Neuronal stem cell (in vitro differentiated cells): ENCODE measurements at regions not wholly inside any gene's neighbourhood (a gene's known extent, or its start where the extent isn't known, plus 50 kb on each side); places are given as distances from the start of the nearest gene placed in this dataset.

ENCODE experiments used
- DNase-seq: peaks from one replicate; pipeline ENCODE4 v3.0.0-alpha.2; 2013; ENCODE audit warnings: low spot score
- H2AFZ ChIP-seq: one replicate; pipeline ENCODE4 v1.6.1; 2013; ENCODE audit warnings: mild to moderate bottlenecking, low read length, inconsistent platforms
- H2AK5ac ChIP-seq: 2 replicates; pipeline ENCODE4 v1.6.1; 2013; ENCODE audit warnings: low read depth, mild to moderate bottlenecking, inconsistent platforms, low read length, moderate library complexity, mixed read lengths
- H2BK120ac ChIP-seq: 2 replicates; pipeline ENCODE4 v1.6.1; 2013; ENCODE audit warnings: low read depth, mild to moderate bottlenecking, inconsistent platforms, low read length, moderate library complexity, mixed read lengths
- H2BK12ac ChIP-seq: one replicate; pipeline ENCODE4 v1.6.1; 2013; ENCODE audit warnings: low read length, inconsistent platforms
- H2BK15ac ChIP-seq: 2 replicates; pipeline ENCODE4 v1.6.1; 2013; ENCODE audit warnings: mild to moderate bottlenecking, low read length, inconsistent platforms, mixed read lengths
- H2BK5ac ChIP-seq: one replicate; pipeline ENCODE4 v1.6.1; 2013; ENCODE audit warnings: inconsistent platforms, mild to moderate bottlenecking, low read length, moderate library complexity
- H3K14ac ChIP-seq: one replicate; pipeline ENCODE4 v1.6.1; 2013; ENCODE audit warnings: low read length, inconsistent platforms
- H3K18ac ChIP-seq: 2 replicates; pipeline ENCODE4 v1.6.1; 2013; ENCODE audit warnings: low read length, inconsistent platforms
- H3K23ac ChIP-seq: 2 replicates; pipeline ENCODE4 v1.6.1; 2013; ENCODE audit warnings: low read depth, mild to moderate bottlenecking, mixed read lengths, low read length, inconsistent platforms; ENCODE audit not compliant: poor library complexity
- H3K27ac ChIP-seq: replicated peaks from 3 replicates; pipeline ENCODE4 v1.5.1; 2013; ENCODE audit warnings: low read length, inconsistent platforms
- H3K27me3 ChIP-seq, 3 experiments: 2 replicates each; pipeline ENCODE4 v1.6.1; 2013; ENCODE audit warnings: low read length in 3 of 3, mild to moderate bottlenecking in 2 of 3, inconsistent platforms in 1 of 3, low read depth in 1 of 3, mixed read lengths in 1 of 3, moderate library complexity in 1 of 3; ENCODE audit not compliant: control insufficient read depth in 3 of 3, insufficient read depth in 3 of 3
- H3K36me3 ChIP-seq, 2 donors: replicated peaks in 1 of 2; 2 replicates each; pipeline ENCODE4 v1.6.1; 2013; ENCODE audit warnings: low read length in 2 of 2; ENCODE audit not compliant: control insufficient read depth in 2 of 2, insufficient read depth in 2 of 2
- H3K4ac ChIP-seq: 2 replicates; pipeline ENCODE4 v1.6.1; 2013; ENCODE audit warnings: inconsistent platforms, mild to moderate bottlenecking, low read length, moderate library complexity
- H3K4me1 ChIP-seq, 2 donors: 1 replicate in 1 of 2; 2 replicates in 1 of 2; pipeline ENCODE4 v1.6.1; 2013; ENCODE audit warnings: low read length in 2 of 2, low read depth in 1 of 2; ENCODE audit not compliant: control insufficient read depth in 2 of 2, insufficient read depth in 1 of 2
- H3K4me2 ChIP-seq: one replicate; pipeline ENCODE4 v1.6.1; 2013; ENCODE audit warnings: mild to moderate bottlenecking, low read length, inconsistent platforms; ENCODE audit not compliant: insufficient read depth, poor library complexity, severe bottlenecking
- H3K4me3 ChIP-seq, 2 donors: 2 replicates each; pipeline ENCODE4 v1.5.1; 2013; ENCODE audit warnings: low read length in 2 of 2, mild to moderate bottlenecking in 2 of 2, inconsistent platforms in 1 of 2, moderate library complexity in 1 of 2
- H3K79me1 ChIP-seq: one replicate; pipeline ENCODE4 v1.6.1; 2013; ENCODE audit warnings: low read depth, mild to moderate bottlenecking, inconsistent platforms, low read length, moderate library complexity
- H3K9ac ChIP-seq: one replicate; pipeline ENCODE4 v1.6.1; 2013; ENCODE audit warnings: mild to moderate bottlenecking, low read depth, low read length, inconsistent platforms; ENCODE audit not compliant: poor library complexity
- H3K9me3 ChIP-seq, 2 donors: replicated peaks in 1 of 2; 2 replicates each; pipeline versions ENCODE3 to v1.6.1; 2013; ENCODE audit warnings: low read length in 2 of 2, mild to moderate bottlenecking in 2 of 2, inconsistent platforms in 1 of 2, low read depth in 1 of 2, mixed read lengths in 1 of 2, moderate library complexity in 1 of 2; ENCODE audit not compliant: control insufficient read depth in 2 of 2, insufficient read depth in 1 of 2
- H4K8ac ChIP-seq: one replicate; pipeline ENCODE4 v1.6.1; 2013; ENCODE audit warnings: low read depth, mild to moderate bottlenecking, inconsistent platforms, low read length, moderate library complexity
- H4K91ac ChIP-seq: one replicate; pipeline ENCODE4 v1.6.1; 2013; ENCODE audit warnings: low read length, low read depth, mild to moderate bottlenecking, inconsistent platforms; ENCODE audit not compliant: poor library complexity
- WGBS, 2 donors: extraction: QIAGEN DNeasy Blood & Tissue Kit; methylation state at CpG; one replicate each; pipeline ENCODE4 v1.1.7; 2013; ENCODE audit warnings: missing lambda C conversion rate in 2 of 2, mixed read lengths in 1 of 2; ENCODE audit not compliant: insufficient read length in 2 of 2, insufficient replicate concordance in 1 of 2; ENCODE audit errors: extremely low coverage in 2 of 2; 5-methylcytosine and 5-hydroxymethylcytosine counted together

DNA sequence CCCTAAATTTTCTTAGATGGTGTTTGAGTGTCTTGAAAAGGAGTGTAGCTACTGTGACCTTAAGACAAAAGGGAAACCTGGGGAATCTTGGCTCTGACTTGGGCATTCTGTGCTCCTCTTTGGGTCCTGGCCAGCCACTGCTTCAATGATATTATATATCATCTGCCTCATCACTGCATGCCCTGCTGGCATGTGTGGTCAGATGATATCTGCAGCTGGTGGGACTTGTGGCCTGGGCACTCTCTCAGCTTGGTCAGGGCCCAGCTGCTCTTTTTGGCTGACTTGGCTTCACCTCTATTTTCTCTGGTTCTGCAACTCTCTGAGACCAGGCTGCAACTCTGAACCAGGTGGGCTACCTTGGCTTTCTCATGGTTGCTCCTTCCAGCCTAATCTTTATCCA lies 446.1 kb upstream of the RARB start:
- no peak overlapping the region for H3K4me2 ChIP-seq
- H2AK5ac ChIP-seq: no peak overlapping the region
- H3K27ac ChIP-seq: no peak overlapping the region
- H3K79me1 ChIP-seq: no peaks in the 10 kb centered on the region
- no peaks in the 10 kb centered on the region for H3K27me3 ChIP-seq
- no peak overlapping the region for H2BK12ac ChIP-seq
- no peaks in the 10 kb centered on the region for H3K4me1 ChIP-seq
- H3K4ac ChIP-seq: no peak overlapping the region
- no peak overlapping the region for H2BK5ac ChIP-seq
- DNase-seq: no peak
- H2AFZ ChIP-seq: no peak overlapping the region
- no peak overlapping the region for H2BK15ac ChIP-seq
- H3K36me3 ChIP-seq: no peaks in the 10 kb centered on the region
- H3K14ac ChIP-seq: no peak overlapping the region
- no peak overlapping the region for H3K23ac ChIP-seq
- H3K18ac ChIP-seq: no peak overlapping the region
- peaks cover 0 to 1% of the 10 kb centered on the region in 2 donors for H3K9me3 ChIP-seq
- H3K9ac ChIP-seq: no peak overlapping the region
- no peak overlapping the region for H3K4me3 ChIP-seq
- no peak overlapping the region for H2BK120ac ChIP-seq
- H4K8ac ChIP-seq: no peak overlapping the region
- no peak overlapping the region for H4K91ac ChIP-seq

- H3K79me1 ChIP-seq: no peaks in the 10 kb centered on the region
- no peak overlapping the region for H2BK15ac ChIP-seq
- WGBS, 2 donors: no CpG with 5 or more reads among the region's 9 CpGs
- H3K27ac ChIP-seq: no peak overlapping the region
- H4K91ac ChIP-seq: no peak overlapping the region
- H3K4me2 ChIP-seq: no peak overlapping the region
- no peaks in the 10 kb centered on the region for H3K36me3 ChIP-seq
- no peak overlapping the region for H3K4ac ChIP-seq
- H3K14ac ChIP-seq: no peak overlapping the region
- no peak overlapping the region for H3K4me3 ChIP-seq
- no peak overlapping the region for H3K9ac ChIP-seq
- H2BK12ac ChIP-seq: no peak overlapping the region
- no peak overlapping the region for H2BK5ac ChIP-seq
- H3K23ac ChIP-seq: no peak overlapping the region
- no peak for DNase-seq
- no peak overlapping the region for H2AFZ ChIP-seq
- H3K4me1 ChIP-seq: no peaks in the 10 kb centered on the region
- H2BK120ac ChIP-seq: no peak overlapping the region
- H3K27me3 ChIP-seq: no peaks in the 10 kb centered on the region
- no peak overlapping the region for H4K8ac ChIP-seq
- no peaks in the 10 kb centered on the region for H3K9me3 ChIP-seq
- H2AK5ac ChIP-seq: no peak overlapping the region
- no peak overlapping the region for H3K18ac ChIP-seq
These were observed 442.4 kb upstream of the RARB start for GRCh38 chr3:24985668-24986067.

- H3K27ac ChIP-seq: no peak overlapping the region
- H2BK120ac ChIP-seq: no peak overlapping the region
- H3K14ac ChIP-seq: no peak overlapping the region
- no peak overlapping the region for H3K4me3 ChIP-seq
- H3K9me3 ChIP-seq: no peaks in the 10 kb centered on the region
- H3K27me3 ChIP-seq: no peaks in the 10 kb centered on the region
- H3K23ac ChIP-seq: no peak overlapping the region
- H3K36me3 ChIP-seq: no peaks in the 10 kb centered on the region
- no peak for DNase-seq
- H4K91ac ChIP-seq: no peak overlapping the region
- H3K4ac ChIP-seq: no peak overlapping the region
- H3K79me1 ChIP-seq: no peaks in the 10 kb centered on the region
- no peak overlapping the region for H2BK15ac ChIP-seq
- WGBS, 2 donors: no CpG with 5 or more reads among the region's 7 CpGs
- H4K8ac ChIP-seq: no peak overlapping the region
- H2AFZ ChIP-seq: no peak overlapping the region
- H3K4me2 ChIP-seq: no peak overlapping the region
- no peak overlapping the region for H2AK5ac ChIP-seq
- H3K4me1 ChIP-seq: no peaks in the 10 kb centered on the region
- no peak overlapping the region for H2BK12ac ChIP-seq
- no peak overlapping the region for H3K9ac ChIP-seq
- H3K18ac ChIP-seq: no peak overlapping the region
- H2BK5ac ChIP-seq: no peak overlapping the region
These were observed 441.5 kb upstream of the RARB start for GRCh38 chr3:24986612-24987011.

DNA sequence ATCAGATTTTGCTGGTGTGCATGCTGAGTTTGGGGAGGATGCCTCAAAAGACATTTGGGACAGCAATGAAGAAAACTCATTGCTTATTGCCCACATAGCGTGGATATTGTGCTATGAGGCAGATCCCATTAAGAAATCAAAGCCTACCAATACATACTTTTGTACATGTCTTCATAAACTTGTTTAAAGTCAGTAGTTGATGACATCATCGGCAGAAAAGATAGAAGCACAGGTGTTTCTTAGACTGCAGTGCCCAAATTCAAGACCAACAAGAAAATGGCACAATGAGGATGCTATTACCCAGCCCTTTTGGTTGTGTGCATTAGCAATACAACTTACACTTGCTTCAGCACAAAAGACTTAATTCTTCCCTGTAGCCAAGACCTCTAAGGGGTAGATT lies 428.7 kb upstream of the RARB start:
- no peak overlapping the region for H2BK12ac ChIP-seq
- no peak for DNase-seq
- no peak overlapping the region for H2BK5ac ChIP-seq
- H3K4me1 ChIP-seq: no peaks in the 10 kb centered on the region
- no CpG with 5 or more reads among the region's 2 CpGs for WGBS, 2 donors
- no peaks in the 10 kb centered on the region for H3K9me3 ChIP-seq
- H2BK15ac ChIP-seq: no peak overlapping the region
- H3K27ac ChIP-seq: no peak overlapping the region
- no peak overlapping the region for H3K4me2 ChIP-seq
- H4K8ac ChIP-seq: no peak overlapping the region
- no peaks in the 10 kb centered on the region for H3K36me3 ChIP-seq
- no peak overlapping the region for H3K14ac ChIP-seq
- H3K4me3 ChIP-seq: no peak overlapping the region
- H3K23ac ChIP-seq: no peak overlapping the region
- H3K27me3 ChIP-seq: no peaks in the 10 kb centered on the region
- H3K4ac ChIP-seq: no peak overlapping the region
- no peak overlapping the region for H3K9ac ChIP-seq
- H3K79me1 ChIP-seq: no peaks in the 10 kb centered on the region
- no peak overlapping the region for H4K91ac ChIP-seq
- no peak overlapping the region for H2BK120ac ChIP-seq
- H2AFZ ChIP-seq: no peak overlapping the region
- no peak overlapping the region for H2AK5ac ChIP-seq
- H3K18ac ChIP-seq: no peak overlapping the region
